WTC11 (cell line): ENCODE measurements at regions not wholly inside any gene's neighbourhood (a gene's known extent, or its start where the extent isn't known, plus 50 kb on each side); places are given as distances from the start of the nearest gene placed in this dataset.

Experiments
- ATAC-seq: fragments of 200-7000 bp; cut with Tn5 transposase; 2 replicates; pipeline ENCODE4 v1.10.0; 2021; ENCODE audit warnings: mild to moderate bottlenecking, moderate library complexity
- CTCF ChIA-PET: fragments of 300-600 bp; sonication (Branson Sonifier 250); formaldehyde crosslinking; loops from one replicate; lab custom pipeline; 2021; ENCODE audit warnings: antibody characterized with exemption; lab: Charles Lee
- POLR2A ChIA-PET: fragments of 350-600 bp; sonication (Branson Sonifier 250); formaldehyde crosslinking; loops from one replicate; lab custom pipeline; 2021; ENCODE audit warnings: antibody characterized with exemption; lab: Charles Lee
- DNase-seq: peaks from one replicate; pipeline ENCODE4 v3.0.0; 2021; ENCODE audit warnings: low spot score
- H3K27ac Mint-ChIP-seq: 2 replicates; pipeline ENCODE4 v1.8.0; 2021; ENCODE audit warnings: mixed read lengths
- H3K27me3 Mint-ChIP-seq: 2 replicates; pipeline ENCODE4 v1.8.0; 2021; ENCODE audit warnings: low read depth, mild to moderate bottlenecking, moderate library complexity, mixed read lengths
- H3K36me3 Mint-ChIP-seq: 2 replicates; pipeline ENCODE4 v1.8.0; 2021; ENCODE audit warnings: mixed read lengths
- H3K4me1 Mint-ChIP-seq: 2 replicates; pipeline ENCODE4 v1.8.0; 2022; ENCODE audit warnings: mixed read lengths
- H3K4me3 Mint-ChIP-seq: 2 replicates; pipeline ENCODE4 v1.8.0; 2021; ENCODE audit warnings: mild to moderate bottlenecking, moderate library complexity, mixed read lengths
- H3K9me3 Mint-ChIP-seq: 2 replicates; pipeline ENCODE4 v1.8.0; 2021; ENCODE audit warnings: mixed read lengths
- ATF1 ChIP-seq: sonication (generic); formaldehyde crosslinking; IDR thresholded peaks from 2 replicates; pipeline ENCODE4 v1.8.1; 2023; ENCODE audit warnings: mild to moderate bottlenecking, moderate library complexity, missing genetic modification reagents
- CREB1 ChIP-seq: sonication (generic); formaldehyde crosslinking; IDR thresholded peaks from 2 replicates; pipeline ENCODE4 v1.8.0; 2023; ENCODE audit warnings: mild to moderate bottlenecking, missing genetic modification reagents
- ETV6 ChIP-seq: sonication (generic); formaldehyde crosslinking; IDR thresholded peaks from 2 replicates; pipeline ENCODE4 v1.8.1; 2022; ENCODE audit warnings: mild to moderate bottlenecking, missing genetic modification reagents
- GTF2I ChIP-seq: fragments of 250-450 bp; sonication (Bioruptor Pico); conservative IDR thresholded peaks from 2 replicates; pipeline ENCODE4 v1.4.0; 2021; ENCODE audit warnings: mild to moderate bottlenecking
- JAZF1 ChIP-seq: fragments of 250-450 bp; sonication (Bioruptor Pico); IDR thresholded peaks from 2 replicates; pipeline ENCODE4 v1.9.0; 2021; ENCODE audit warnings: moderate library complexity, mild to moderate bottlenecking, inconsistent platforms
- MYBL2 ChIP-seq: sonication (generic); formaldehyde crosslinking; IDR thresholded peaks from 2 replicates; pipeline ENCODE4 v1.8.1; 2023; ENCODE audit warnings: mild to moderate bottlenecking, moderate library complexity, missing genetic modification reagents
- RELA ChIP-seq: sonication (generic); formaldehyde crosslinking; IDR thresholded peaks from 2 replicates; pipeline ENCODE4 v1.8.1; 2022; ENCODE audit warnings: missing genetic modification reagents, mild to moderate bottlenecking, borderline replicate concordance
- ZNF121 ChIP-seq: sonication (generic); formaldehyde crosslinking; IDR thresholded peaks from 2 replicates; pipeline ENCODE4 v1.8.0; 2023; ENCODE audit warnings: missing genetic modification reagents
- ZNF263 ChIP-seq: sonication (generic); formaldehyde crosslinking; IDR thresholded peaks from 2 replicates; pipeline ENCODE4 v1.8.1; 2022; ENCODE audit warnings: low read depth, mild to moderate bottlenecking, moderate library complexity, missing genetic modification reagents
- TF ChIP-seq, protein P1 (sequence below): fragments of 250-450 bp; sonication (Bioruptor Pico); IDR thresholded peaks from 2 replicates; pipeline ENCODE4 v1.9.0; 2021; ENCODE audit warnings: mild to moderate bottlenecking
- TF ChIP-seq, protein P2 (sequence below): fragments of 250-450 bp; sonication (Bioruptor Pico); IDR thresholded peaks from 2 replicates; pipeline ENCODE4 v1.8.0; 2021; ENCODE audit warnings: mild to moderate bottlenecking

DNA sequence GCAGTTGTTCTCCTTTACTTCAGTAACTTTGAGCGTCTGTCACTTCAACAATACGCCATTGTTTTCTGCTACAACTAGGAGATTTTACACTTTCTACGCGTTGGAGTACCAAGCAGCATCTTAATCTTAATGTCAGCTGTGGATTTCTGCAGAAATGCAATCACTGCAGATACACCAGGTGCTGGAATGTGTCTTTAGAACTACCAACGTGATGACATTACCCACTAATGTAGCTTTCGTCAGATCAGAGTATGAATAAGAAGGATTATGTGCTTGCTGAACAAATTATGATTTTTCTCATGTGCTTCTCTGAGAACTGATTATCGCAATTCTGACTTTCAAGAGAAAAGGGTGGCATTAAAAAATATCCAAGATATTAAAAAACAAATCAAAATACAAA lies 77.5 kb upstream of the CNTN3 start (continued):
- TF ChIP-seq JAZF1 (CRISPR knock-in tag) = no peak
- TF ChIP-seq ZNF263 (CRISPR knock-in tag) = no peak
- TF ChIP-seq, all 79 proteins: peak for 0

DNA sequence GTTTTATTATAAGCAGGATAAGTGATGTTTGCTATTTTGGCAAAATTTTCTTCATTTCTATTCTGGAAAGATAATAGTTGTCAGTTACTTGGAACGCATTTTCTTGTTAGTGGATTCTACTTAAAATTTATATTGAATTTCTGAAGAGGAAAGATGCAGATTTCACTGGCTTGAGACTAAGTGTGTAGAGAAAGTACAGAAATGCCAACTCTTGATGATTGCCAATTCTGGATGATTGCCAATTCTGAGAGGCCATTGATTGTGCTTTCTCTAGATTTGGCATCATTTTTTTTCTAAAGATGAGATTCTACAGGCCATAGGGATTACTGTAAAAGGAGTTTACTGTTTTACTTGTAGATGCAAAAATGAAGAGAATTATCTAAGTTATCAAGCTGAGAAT lies 58.9 kb upstream of the CNTN3 start:
- no peak overlapping the region for H3K4me3 Mint-ChIP-seq
- CTCF ChIA-PET = no interaction called here
- no peaks in the 10 kb centered on the region for H3K27me3 Mint-ChIP-seq
- H3K36me3 Mint-ChIP-seq = no peaks in the 10 kb centered on the region
- POLR2A ChIA-PET = no interaction called here
- H3K27ac Mint-ChIP-seq = no peak overlapping the region
- TF ChIP-seq CREB1 (CRISPR knock-in tag) (no peak), GTF2I (CRISPR knock-in tag) (no peak)
- TF ChIP-seq, all 79 proteins: peak for 0
- Mint-ChIP-seq H3K9me3 (peaks cover 7% of the 10 kb centered on the region), H3K4me1 (peaks cover 6% of the 10 kb centered on the region)
- no peak for ATAC-seq
- DNase-seq = no peak

DNA sequence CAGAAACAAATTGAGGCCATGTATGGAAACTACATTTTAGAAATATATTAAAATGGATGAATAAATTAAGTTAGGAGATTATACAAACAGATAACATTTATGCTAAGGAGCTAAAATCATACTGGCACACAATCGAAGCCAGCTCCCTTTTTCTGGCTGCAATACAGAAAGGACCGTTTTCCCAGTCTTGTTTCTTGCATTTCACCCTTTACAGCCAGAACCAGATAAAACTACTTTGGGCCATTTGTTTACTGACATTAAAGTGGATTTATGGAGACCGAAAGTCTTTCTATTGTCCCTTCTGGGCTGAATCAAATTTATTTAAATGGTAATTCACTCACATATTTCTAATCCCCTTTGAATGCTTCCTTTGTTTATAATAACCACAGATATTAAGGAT lies 50.1 kb upstream of the CNTN3 start:
- H3K27me3 Mint-ChIP-seq = no peaks in the 10 kb centered on the region; the same call in 1 of the 2 replicates
- H3K36me3 Mint-ChIP-seq = peaks cover 19% of the 10 kb centered on the region
- TF ChIP-seq, protein P1, sequence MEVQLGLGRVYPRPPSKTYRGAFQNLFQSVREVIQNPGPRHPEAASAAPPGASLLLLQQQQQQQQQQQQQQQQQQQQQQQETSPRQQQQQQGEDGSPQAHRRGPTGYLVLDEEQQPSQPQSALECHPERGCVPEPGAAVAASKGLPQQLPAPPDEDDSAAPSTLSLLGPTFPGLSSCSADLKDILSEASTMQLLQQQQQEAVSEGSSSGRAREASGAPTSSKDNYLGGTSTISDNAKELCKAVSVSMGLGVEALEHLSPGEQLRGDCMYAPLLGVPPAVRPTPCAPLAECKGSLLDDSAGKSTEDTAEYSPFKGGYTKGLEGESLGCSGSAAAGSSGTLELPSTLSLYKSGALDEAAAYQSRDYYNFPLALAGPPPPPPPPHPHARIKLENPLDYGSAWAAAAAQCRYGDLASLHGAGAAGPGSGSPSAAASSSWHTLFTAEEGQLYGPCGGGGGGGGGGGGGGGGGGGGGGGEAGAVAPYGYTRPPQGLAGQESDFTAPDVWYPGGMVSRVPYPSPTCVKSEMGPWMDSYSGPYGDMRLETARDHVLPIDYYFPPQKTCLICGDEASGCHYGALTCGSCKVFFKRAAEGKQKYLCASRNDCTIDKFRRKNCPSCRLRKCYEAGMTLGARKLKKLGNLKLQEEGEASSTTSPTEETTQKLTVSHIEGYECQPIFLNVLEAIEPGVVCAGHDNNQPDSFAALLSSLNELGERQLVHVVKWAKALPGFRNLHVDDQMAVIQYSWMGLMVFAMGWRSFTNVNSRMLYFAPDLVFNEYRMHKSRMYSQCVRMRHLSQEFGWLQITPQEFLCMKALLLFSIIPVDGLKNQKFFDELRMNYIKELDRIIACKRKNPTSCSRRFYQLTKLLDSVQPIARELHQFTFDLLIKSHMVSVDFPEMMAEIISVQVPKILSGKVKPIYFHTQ (CRISPR knock-in tag) = no peak
- TF ChIP-seq, protein P2, sequence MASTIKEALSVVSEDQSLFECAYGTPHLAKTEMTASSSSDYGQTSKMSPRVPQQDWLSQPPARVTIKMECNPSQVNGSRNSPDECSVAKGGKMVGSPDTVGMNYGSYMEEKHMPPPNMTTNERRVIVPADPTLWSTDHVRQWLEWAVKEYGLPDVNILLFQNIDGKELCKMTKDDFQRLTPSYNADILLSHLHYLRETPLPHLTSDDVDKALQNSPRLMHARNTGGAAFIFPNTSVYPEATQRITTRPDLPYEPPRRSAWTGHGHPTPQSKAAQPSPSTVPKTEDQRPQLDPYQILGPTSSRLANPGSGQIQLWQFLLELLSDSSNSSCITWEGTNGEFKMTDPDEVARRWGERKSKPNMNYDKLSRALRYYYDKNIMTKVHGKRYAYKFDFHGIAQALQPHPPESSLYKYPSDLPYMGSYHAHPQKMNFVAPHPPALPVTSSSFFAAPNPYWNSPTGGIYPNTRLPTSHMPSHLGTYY (CRISPR knock-in tag) = no peak
- TF ChIP-seq ETV6 (no peak), ATF1 (no peak), RELA (CRISPR knock-in tag) (no peak), MYBL2 (no peak), CREB1 (CRISPR knock-in tag) (no peak), ZNF121 (no peak)
- H3K9me3 Mint-ChIP-seq = peaks cover 30% of the 10 kb centered on the region
- H3K4me3 Mint-ChIP-seq = no peak overlapping the region
- no peak overlapping the region for H3K27ac Mint-ChIP-seq
- ATAC-seq (no peak), DNase-seq (no peak)
- ChIA-PET POLR2A (no interaction called here), CTCF (no interaction called here)
- H3K4me1 Mint-ChIP-seq = peaks cover 8% of the 10 kb centered on the region
